Hepatocyte (in vitro differentiated cells): ENCODE measurements at regions not wholly inside any gene's neighbourhood (a gene's known extent, or its start where the extent isn't known, plus 50 kb on each side); places are given as distances from the start of the nearest gene placed in this dataset.

Source experiments
- DNase-seq: peaks from one replicate; pipeline ENCODE4 v3.0.0-alpha.2; 2016; ENCODE audit warnings: low spot score
- H2AFZ ChIP-seq: fragments of 200-600 bp; sonication (generic); 2 replicates; pipeline ENCODE4 v1.6.0; 2016; ENCODE audit warnings: antibody characterized with exemption, mild to moderate bottlenecking
- H3K27ac ChIP-seq: fragments of 200-600 bp; sonication (generic); 2 replicates; pipeline ENCODE4 v1.5.1; 2016; ENCODE audit warnings: mild to moderate bottlenecking
- H3K27me3 ChIP-seq: fragments of 200-600 bp; sonication (generic); 2 replicates; pipeline ENCODE4 v1.6.1; 2016
- H3K36me3 ChIP-seq: fragments of 200-600 bp; sonication (generic); replicated peaks from 2 replicates; pipeline ENCODE4 v1.5.1; 2016; ENCODE audit warnings: low read depth; ENCODE audit not compliant: insufficient read depth
- H3K4me1 ChIP-seq: fragments of 200-600 bp; sonication (generic); 2 replicates; pipeline ENCODE4 v1.5.1; 2016; ENCODE audit warnings: mild to moderate bottlenecking, moderate library complexity; ENCODE audit not compliant: insufficient read depth
- H3K4me2 ChIP-seq: fragments of 200-600 bp; sonication (generic); 2 replicates; pipeline ENCODE4 v1.6.0; 2016
- H3K4me3 ChIP-seq: fragments of 200-600 bp; sonication (generic); 2 replicates; pipeline ENCODE4 v1.5.1; 2016; ENCODE audit warnings: mild to moderate bottlenecking
- H3K79me2 ChIP-seq: fragments of 200-600 bp; sonication (generic); 2 replicates; pipeline ENCODE4 v1.6.0; 2017; ENCODE audit warnings: mild to moderate bottlenecking
- H3K9me2 ChIP-seq: fragments of 200-600 bp; sonication (generic); replicated peaks from 2 replicates; pipeline ENCODE4 v1.6.0; 2017; ENCODE audit warnings: mild to moderate bottlenecking; ENCODE audit not compliant: insufficient read depth
- H3K9me3 ChIP-seq: fragments of 200-600 bp; sonication (generic); 2 replicates; pipeline ENCODE4 v1.5.1; 2016; ENCODE audit warnings: low read depth, mild to moderate bottlenecking
- H4K20me1 ChIP-seq: fragments of 200-600 bp; sonication (generic); 2 replicates; pipeline ENCODE4 v1.6.0; 2016; ENCODE audit warnings: mild to moderate bottlenecking; ENCODE audit not compliant: insufficient read depth, poor library complexity, severe bottlenecking
- CTCF ChIP-seq: fragments of 200-600 bp; sonication (generic); IDR thresholded peaks from 2 replicates; pipeline ENCODE4 v1.5.1; 2016; ENCODE audit warnings: antibody characterized with exemption, mild to moderate bottlenecking; ENCODE audit not compliant: poor library complexity
- EZH2 ChIP-seq: fragments of 200-600 bp; sonication (generic); IDR thresholded peaks from 2 replicates; pipeline ENCODE4 v1.6.1; 2016; ENCODE audit warnings: antibody characterized with exemption, mild to moderate bottlenecking, borderline replicate concordance
- EZH2phosphoT487 ChIP-seq: fragments of 200-600 bp; sonication (generic); IDR thresholded peaks from one replicate; pipeline ENCODE4 v1.6.1; 2018; ENCODE audit warnings: antibody characterized with exemption, mild to moderate bottlenecking, low read depth, moderate library complexity; ENCODE audit not compliant: unreplicated experiment, severe bottlenecking
- WGBS: methylation state at CpG from one replicate; pipeline ENCODE4 v1.1.6; 2016; ENCODE audit warnings: low lambda C conversion rate; ENCODE audit errors: missing lambda C conversion rate; 5-methylcytosine and 5-hydroxymethylcytosine counted together

GRCh38 chr20:6311097-6311496 lies 188.3 kb upstream of the FERMT1 start:
- Histone ChIP-seq H3K27me3 (no peaks in the 10 kb centered on the region), H3K4me1 (no peaks in the 10 kb centered on the region), H3K27ac (no peak overlapping the region), H3K4me3 (no peak overlapping the region), H3K36me3 (no peaks in the 10 kb centered on the region), H3K4me2 (no peak overlapping the region), H2AFZ (no peak overlapping the region), H3K79me2 (no peaks in the 10 kb centered on the region), H3K9me3 (no peaks in the 10 kb centered on the region), H3K9me2 (no peaks in the 10 kb centered on the region), H4K20me1 (no peaks in the 10 kb centered on the region)
- TF ChIP-seq CTCF: no peak
- no peak for TF ChIP-seq EZH2phosphoT487
- TF ChIP-seq EZH2: no peak
- 38% methylated on average over 1 of the region's 1 CpG for WGBS
- no peak for DNase-seq

- Histone ChIP-seq H3K9me3 (no peaks in the 10 kb centered on the region), H3K36me3 (no peaks in the 10 kb centered on the region), H3K4me3 (no peak overlapping the region), H3K4me1 (peaks cover 8% of the 10 kb centered on the region), H3K27ac (no peak overlapping the region), H3K4me2 (no peak overlapping the region), H4K20me1 (no peaks in the 10 kb centered on the region), H3K27me3 (no peaks in the 10 kb centered on the region), H3K79me2 (no peaks in the 10 kb centered on the region), H2AFZ (no peak overlapping the region), H3K9me2 (no peaks in the 10 kb centered on the region)
- no peak for DNase-seq
- TF ChIP-seq CTCF (no peak), EZH2 (no peak), EZH2phosphoT487 (no peak)
Measured at GRCh38 chr20:6305536-6305935, 182.7 kb upstream of the FERMT1 start.

GRCh38 chr20:6302041-6302440 lies 179.2 kb upstream of the FERMT1 start:
- Histone ChIP-seq H3K36me3 (no peaks in the 10 kb centered on the region), H3K9me2 (no peaks in the 10 kb centered on the region), H3K4me3 (no peak overlapping the region), H3K9me3 (no peaks in the 10 kb centered on the region), H3K79me2 (no peaks in the 10 kb centered on the region), H4K20me1 (no peaks in the 10 kb centered on the region), H3K4me1 (peaks cover 8% of the 10 kb centered on the region), H3K27me3 (no peaks in the 10 kb centered on the region), H2AFZ (no peak overlapping the region), H3K4me2 (no peak overlapping the region), H3K27ac (no peak overlapping the region)
- DNase-seq: no peak
- WGBS: 76% methylated on average over 3 of the region's 3 CpGs
- TF ChIP-seq EZH2 (no peak), EZH2phosphoT487 (no peak), CTCF (no peak)

- no peak overlapping the region for H3K27ac ChIP-seq
- H3K4me3 ChIP-seq: no peak overlapping the region
- no peaks in the 10 kb centered on the region for H4K20me1 ChIP-seq
- H3K9me2 ChIP-seq: no peaks in the 10 kb centered on the region
- no peak for TF ChIP-seq CTCF
- TF ChIP-seq EZH2: no peak
- TF ChIP-seq EZH2phosphoT487: no peak
- H3K9me3 ChIP-seq: no peaks in the 10 kb centered on the region
- 66% methylated on average over 2 of the region's 2 CpGs for WGBS
- DNase-seq: no peak
- no peak overlapping the region for H2AFZ ChIP-seq
- no peak overlapping the region for H3K4me2 ChIP-seq
- peaks cover 16% of the 10 kb centered on the region for H3K4me1 ChIP-seq
- H3K79me2 ChIP-seq: no peaks in the 10 kb centered on the region
- H3K27me3 ChIP-seq: no peaks in the 10 kb centered on the region
- H3K36me3 ChIP-seq: no peaks in the 10 kb centered on the region
Measured at GRCh38 chr20:6299456-6299855, 176.6 kb upstream of the FERMT1 start.
